C4-2B (cell line): ENCODE measurements at regions not wholly inside any gene's neighbourhood (a gene's known extent, or its start where the extent isn't known, plus 50 kb on each side); places are given as distances from the start of the nearest gene placed in this dataset.

Source experiments
- H3K27ac ChIP-seq: fragments of 450-650 bp; 2 replicates; pipeline ENCODE4 v1.5.1; 2017
- ZFX ChIP-seq: fragments of 450-650 bp; IDR thresholded peaks from 2 replicates; pipeline ENCODE4 v1.6.1; 2017
- TF ChIP-seq, protein P1 (sequence below): fragments of 450-650 bp; conservative IDR thresholded peaks from 2 replicates; pipeline ENCODE4 v1.5.1; 2017; ENCODE audit warnings: mild to moderate bottlenecking

- no peak for TF ChIP-seq ZFX
- TF ChIP-seq, protein P1, sequence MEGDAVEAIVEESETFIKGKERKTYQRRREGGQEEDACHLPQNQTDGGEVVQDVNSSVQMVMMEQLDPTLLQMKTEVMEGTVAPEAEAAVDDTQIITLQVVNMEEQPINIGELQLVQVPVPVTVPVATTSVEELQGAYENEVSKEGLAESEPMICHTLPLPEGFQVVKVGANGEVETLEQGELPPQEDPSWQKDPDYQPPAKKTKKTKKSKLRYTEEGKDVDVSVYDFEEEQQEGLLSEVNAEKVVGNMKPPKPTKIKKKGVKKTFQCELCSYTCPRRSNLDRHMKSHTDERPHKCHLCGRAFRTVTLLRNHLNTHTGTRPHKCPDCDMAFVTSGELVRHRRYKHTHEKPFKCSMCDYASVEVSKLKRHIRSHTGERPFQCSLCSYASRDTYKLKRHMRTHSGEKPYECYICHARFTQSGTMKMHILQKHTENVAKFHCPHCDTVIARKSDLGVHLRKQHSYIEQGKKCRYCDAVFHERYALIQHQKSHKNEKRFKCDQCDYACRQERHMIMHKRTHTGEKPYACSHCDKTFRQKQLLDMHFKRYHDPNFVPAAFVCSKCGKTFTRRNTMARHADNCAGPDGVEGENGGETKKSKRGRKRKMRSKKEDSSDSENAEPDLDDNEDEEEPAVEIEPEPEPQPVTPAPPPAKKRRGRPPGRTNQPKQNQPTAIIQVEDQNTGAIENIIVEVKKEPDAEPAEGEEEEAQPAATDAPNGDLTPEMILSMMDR: no peak
- H3K27ac ChIP-seq: no peak overlapping the region
These were observed 458.6 kb upstream of the INTU start for GRCh38 chr4:127174201-127174600.

GRCh38 chr4:127174616-127175015 lies 458.1 kb upstream of the INTU start:
- TF ChIP-seq, protein P1: no peak
- no peak for TF ChIP-seq ZFX
- H3K27ac ChIP-seq: no peak overlapping the region

GRCh38 chr4:127179256-127180087 lies 453.3 kb upstream of the INTU start:
- TF ChIP-seq ZFX: no peak
- TF ChIP-seq, protein P1: no peak

GRCh38 chr4:127181001-127181400 lies 451.8 kb upstream of the INTU start:
- TF ChIP-seq ZFX: no peak
- TF ChIP-seq, protein P1: no peak
- no peak overlapping the region for H3K27ac ChIP-seq

More at GRCh38 chr4:127179256-127180087, 453.3 kb upstream of the INTU start:
- no peak overlapping the region for H3K27ac ChIP-seq

DNA sequence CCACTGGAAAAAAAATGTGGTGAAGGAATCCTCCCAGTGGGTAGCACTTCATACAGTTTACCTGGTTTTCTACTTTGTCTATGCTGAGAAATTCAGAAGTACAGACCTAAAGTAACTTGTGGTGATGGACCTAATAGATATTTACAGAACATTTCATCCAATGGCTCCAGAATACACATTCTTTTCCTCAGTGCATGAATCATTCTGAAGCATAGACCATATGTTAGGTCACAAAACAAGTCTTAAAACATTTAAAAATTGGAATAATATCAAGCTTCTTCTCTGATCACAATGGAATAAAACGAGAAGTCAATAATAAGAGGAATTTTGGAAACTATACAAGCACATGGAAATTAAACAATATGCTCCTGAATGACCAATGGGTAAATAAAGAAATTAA lies 450.1 kb upstream of the INTU start:
- H3K27ac ChIP-seq: no peak overlapping the region
- TF ChIP-seq, protein P1: no peak
- no peak for TF ChIP-seq ZFX

- TF ChIP-seq, protein P1: no peak
- no peak for TF ChIP-seq ZFX
- no peak overlapping the region for H3K27ac ChIP-seq
These were observed 443.9 kb upstream of the INTU start for GRCh38 chr4:127188847-127189246.

- H3K27ac ChIP-seq: no peak overlapping the region
- TF ChIP-seq ZFX: no peak
- TF ChIP-seq, protein P1: no peak
These were observed 438.5 kb upstream of the INTU start for GRCh38 chr4:127194281-127194680.
